ENCODE measurements at regions not wholly inside any gene's neighbourhood (a gene's known extent, or its start where the extent isn't known, plus 50 kb on each side); places are given as distances from the start of the nearest gene placed in this dataset.

GRCh38 chr16:73319261-73319660, 271.3 kb upstream of the ZFHX3 start:
- H3K4me3 ChIP-seq (ENCODE audit: low read length): no peak overlapping the region
- H3K27ac ChIP-seq (ENCODE audit: low read depth, low read length): no peak overlapping the region
- no peak overlapping the region for H3K9ac ChIP-seq (ENCODE audit: low read length)
- no peaks in the 10 kb centered on the region for H3K27me3 ChIP-seq (ENCODE audit: control insufficient read depth, insufficient read depth, low read length)
- H3K36me3 ChIP-seq (ENCODE audit: control insufficient read depth, insufficient read depth, low read length): no peaks in the 10 kb centered on the region
- H3K4me1 ChIP-seq (ENCODE audit: control insufficient read depth, insufficient read depth, low read length): no peaks in the 10 kb centered on the region

GRCh38 chr16:73317321-73317857, 269.5 kb upstream of the ZFHX3 start:
- no peaks in the 10 kb centered on the region for H3K27me3 ChIP-seq (ENCODE audit: control insufficient read depth, insufficient read depth, low read length)
- no peaks in the 10 kb centered on the region for H3K4me1 ChIP-seq (ENCODE audit: control insufficient read depth, insufficient read depth, low read length)
- H3K4me3 ChIP-seq (ENCODE audit: low read length): no peak overlapping the region
- H3K36me3 ChIP-seq (ENCODE audit: control insufficient read depth, insufficient read depth, low read length): no peaks in the 10 kb centered on the region
- H3K27ac ChIP-seq (ENCODE audit: low read depth, low read length): no peak overlapping the region
- no peak overlapping the region for H3K9ac ChIP-seq (ENCODE audit: low read length)

- Histone ChIP-seq H3K36me3 (ENCODE audit: control insufficient read depth, insufficient read depth, low read length) (no peaks in the 10 kb centered on the region), H3K4me1 (ENCODE audit: control insufficient read depth, insufficient read depth, low read length) (no peaks in the 10 kb centered on the region), H3K9ac (ENCODE audit: low read length) (no peak overlapping the region), H3K27me3 (ENCODE audit: control insufficient read depth, insufficient read depth, low read length) (no peaks in the 10 kb centered on the region), H3K27ac (ENCODE audit: low read depth, low read length) (no peak overlapping the region), H3K4me3 (ENCODE audit: low read length) (no peak overlapping the region)
Observed at GRCh38 chr16:73315645-73316044, 267.7 kb upstream of the ZFHX3 start.

- no peak overlapping the region for H3K9ac ChIP-seq (ENCODE audit: low read length)
- H3K27me3 ChIP-seq (ENCODE audit: control insufficient read depth, insufficient read depth, low read length): no peaks in the 10 kb centered on the region
- no peak overlapping the region for H3K27ac ChIP-seq (ENCODE audit: low read depth, low read length)
- no peaks in the 10 kb centered on the region for H3K4me1 ChIP-seq (ENCODE audit: control insufficient read depth, insufficient read depth, low read length)
- no peak overlapping the region for H3K4me3 ChIP-seq (ENCODE audit: low read length)
- H3K36me3 ChIP-seq (ENCODE audit: control insufficient read depth, insufficient read depth, low read length): no peaks in the 10 kb centered on the region
Observed at GRCh38 chr16:73313950-73314349, 266.0 kb upstream of the ZFHX3 start.

GRCh38 chr16:73311857-73312723, 264.2 kb upstream of the ZFHX3 start:
- H3K4me1 ChIP-seq (ENCODE audit: control insufficient read depth, insufficient read depth, low read length): no peaks in the 10 kb centered on the region
- H3K36me3 ChIP-seq (ENCODE audit: control insufficient read depth, insufficient read depth, low read length): no peaks in the 10 kb centered on the region
- no peaks in the 10 kb centered on the region for H3K27me3 ChIP-seq (ENCODE audit: control insufficient read depth, insufficient read depth, low read length)
- H3K4me3 ChIP-seq (ENCODE audit: low read length): no peak overlapping the region
- no peak overlapping the region for H3K9ac ChIP-seq (ENCODE audit: low read length)
- H3K27ac ChIP-seq (ENCODE audit: low read depth, low read length): no peak overlapping the region

- H3K27me3 ChIP-seq (ENCODE audit: control insufficient read depth, insufficient read depth, low read length): no peaks in the 10 kb centered on the region
- no peak overlapping the region for H3K9ac ChIP-seq (ENCODE audit: low read length)
- H3K27ac ChIP-seq (ENCODE audit: low read depth, low read length): no peak overlapping the region
- no peak overlapping the region for H3K4me3 ChIP-seq (ENCODE audit: low read length)
- H3K36me3 ChIP-seq (ENCODE audit: control insufficient read depth, insufficient read depth, low read length): no peaks in the 10 kb centered on the region
- no peaks in the 10 kb centered on the region for H3K4me1 ChIP-seq (ENCODE audit: control insufficient read depth, insufficient read depth, low read length)
Observed at GRCh38 chr16:73308771-73309170, 260.8 kb upstream of the ZFHX3 start.

- H3K9ac ChIP-seq (ENCODE audit: low read length): no peak overlapping the region
- H3K27ac ChIP-seq (ENCODE audit: low read depth, low read length): no peak overlapping the region
- H3K27me3 ChIP-seq (ENCODE audit: control insufficient read depth, insufficient read depth, low read length): no peaks in the 10 kb centered on the region
- H3K4me1 ChIP-seq (ENCODE audit: control insufficient read depth, insufficient read depth, low read length): no peaks in the 10 kb centered on the region
- no peak overlapping the region for H3K4me3 ChIP-seq (ENCODE audit: low read length)
- no peaks in the 10 kb centered on the region for H3K36me3 ChIP-seq (ENCODE audit: control insufficient read depth, insufficient read depth, low read length)
Observed at GRCh38 chr16:73306901-73307413, 259.0 kb upstream of the ZFHX3 start.

GRCh38 chr16:73304008-73304774, 256.3 kb upstream of the ZFHX3 start:
- Histone ChIP-seq H3K4me3 (ENCODE audit: low read length) (no peak overlapping the region), H3K27ac (ENCODE audit: low read depth, low read length) (no peak overlapping the region), H3K36me3 (ENCODE audit: control insufficient read depth, insufficient read depth, low read length) (no peaks in the 10 kb centered on the region), H3K4me1 (ENCODE audit: control insufficient read depth, insufficient read depth, low read length) (no peaks in the 10 kb centered on the region), H3K9ac (ENCODE audit: low read length) (no peak overlapping the region), H3K27me3 (ENCODE audit: control insufficient read depth, insufficient read depth, low read length) (no peaks in the 10 kb centered on the region)

- Histone ChIP-seq H3K9ac (ENCODE audit: low read length) (no peak overlapping the region), H3K27me3 (ENCODE audit: control insufficient read depth, insufficient read depth, low read length) (no peaks in the 10 kb centered on the region), H3K36me3 (ENCODE audit: control insufficient read depth, insufficient read depth, low read length) (no peaks in the 10 kb centered on the region), H3K4me3 (ENCODE audit: low read length) (no peak overlapping the region), H3K27ac (ENCODE audit: low read depth, low read length) (no peak overlapping the region), H3K4me1 (ENCODE audit: control insufficient read depth, insufficient read depth, low read length) (no peaks in the 10 kb centered on the region)
Observed at GRCh38 chr16:73302942-73303341, 255.0 kb upstream of the ZFHX3 start.

- Histone ChIP-seq H3K36me3 (ENCODE audit: control insufficient read depth, insufficient read depth, low read length) (no peaks in the 10 kb centered on the region), H3K9ac (ENCODE audit: low read length) (no peak overlapping the region), H3K4me3 (ENCODE audit: low read length) (no peak overlapping the region), H3K27ac (ENCODE audit: low read depth, low read length) (no peak overlapping the region), H3K27me3 (ENCODE audit: control insufficient read depth, insufficient read depth, low read length) (no peaks in the 10 kb centered on the region), H3K4me1 (ENCODE audit: control insufficient read depth, insufficient read depth, low read length) (no peaks in the 10 kb centered on the region)
Observed at GRCh38 chr16:73301984-73302383, 254.1 kb upstream of the ZFHX3 start.

- Histone ChIP-seq H3K9ac (ENCODE audit: low read length) (no peak overlapping the region), H3K27me3 (ENCODE audit: control insufficient read depth, insufficient read depth, low read length) (no peaks in the 10 kb centered on the region), H3K27ac (ENCODE audit: low read depth, low read length) (no peak overlapping the region), H3K4me1 (ENCODE audit: control insufficient read depth, insufficient read depth, low read length) (no peaks in the 10 kb centered on the region), H3K36me3 (ENCODE audit: control insufficient read depth, insufficient read depth, low read length) (no peaks in the 10 kb centered on the region), H3K4me3 (ENCODE audit: low read length) (no peak overlapping the region)
Observed at GRCh38 chr16:73299346-73299745, 251.4 kb upstream of the ZFHX3 start.

- H3K9ac ChIP-seq (ENCODE audit: low read length): no peak overlapping the region
- H3K4me1 ChIP-seq (ENCODE audit: control insufficient read depth, insufficient read depth, low read length): no peaks in the 10 kb centered on the region
- no peak overlapping the region for H3K27ac ChIP-seq (ENCODE audit: low read depth, low read length)
- H3K36me3 ChIP-seq (ENCODE audit: control insufficient read depth, insufficient read depth, low read length): no peaks in the 10 kb centered on the region
- no peak overlapping the region for H3K4me3 ChIP-seq (ENCODE audit: low read length)
- H3K27me3 ChIP-seq (ENCODE audit: control insufficient read depth, insufficient read depth, low read length): no peaks in the 10 kb centered on the region
Observed at GRCh38 chr16:73298562-73298961, 250.6 kb upstream of the ZFHX3 start.
